ENCODE measurements at regions not wholly inside any gene's neighbourhood (a gene's known extent, or its start where the extent isn't known, plus 50 kb on each side); places are given as distances from the start of the nearest gene placed in this dataset.

GRCh38 chr6:22349051-22349450, 52.2 kb upstream of the PRL start:
- in situ Hi-C loops (cut with HindIII; ENCODE audit: low pct_unique_long_range_greater_than_20kb, low sequenced_read_pairs), result no loop called here
- no peak for DNase-seq (ENCODE audit: low read depth in 1 of 2, low spot score in 1 of 2)
- TF ChIP-seq JUND (IDR thresholded peaks at IDR 0.05; ENCODE audit: low read depth), result no peak

DNA sequence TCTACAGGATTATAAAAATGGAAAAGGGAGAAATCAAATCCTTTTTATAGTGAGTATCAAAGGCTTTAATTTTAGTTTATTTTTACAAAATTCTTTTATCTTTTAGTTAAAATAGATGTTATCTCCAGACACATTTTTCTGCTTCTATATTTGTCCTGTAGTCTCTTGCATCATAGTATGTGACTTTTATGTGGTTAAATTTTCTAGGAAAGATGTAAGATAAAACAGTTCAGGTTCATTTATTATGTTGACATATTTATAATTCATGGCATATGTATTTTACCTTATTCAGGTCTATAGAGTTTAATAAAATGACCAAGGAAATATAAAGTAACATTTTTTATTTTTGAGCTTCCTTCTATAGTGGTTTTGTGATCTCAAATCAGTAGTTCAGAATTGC, 52.7 kb upstream of the PRL start:
- DNase-seq (ENCODE audit: low read depth in 1 of 2, low spot score in 1 of 2), result no peak
- no peak for TF ChIP-seq JUND (IDR thresholded peaks at IDR 0.05; ENCODE audit: low read depth)
- in situ Hi-C loops (cut with HindIII; ENCODE audit: low pct_unique_long_range_greater_than_20kb, low sequenced_read_pairs), result no loop called here

DNA sequence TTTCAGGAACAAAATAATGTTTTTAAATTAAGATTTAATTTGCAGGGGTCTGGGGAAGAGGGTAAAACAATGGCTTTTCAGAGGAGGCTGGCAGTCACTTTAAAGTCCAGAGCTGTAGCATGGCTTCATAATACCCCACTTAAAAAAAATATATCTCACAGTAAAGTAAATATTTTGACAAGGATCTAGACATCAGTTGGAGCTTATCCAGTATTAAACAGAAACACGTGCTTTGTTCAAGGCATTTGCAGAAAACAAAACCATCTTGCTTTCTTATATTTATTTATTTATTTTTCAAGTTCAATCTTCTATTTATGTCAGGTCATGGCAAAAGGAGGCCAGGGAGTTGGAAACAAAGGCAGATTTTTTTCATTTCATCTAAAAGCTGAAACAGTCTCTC, 53.3 kb upstream of the PRL start:
- TF ChIP-seq JUND (IDR thresholded peaks at IDR 0.05; ENCODE audit: low read depth), result no peak
- in situ Hi-C loops (cut with HindIII; ENCODE audit: low pct_unique_long_range_greater_than_20kb, low sequenced_read_pairs), result no loop called here
- DNase-seq (ENCODE audit: low read depth in 1 of 2, low spot score in 1 of 2), result no peak

DNA sequence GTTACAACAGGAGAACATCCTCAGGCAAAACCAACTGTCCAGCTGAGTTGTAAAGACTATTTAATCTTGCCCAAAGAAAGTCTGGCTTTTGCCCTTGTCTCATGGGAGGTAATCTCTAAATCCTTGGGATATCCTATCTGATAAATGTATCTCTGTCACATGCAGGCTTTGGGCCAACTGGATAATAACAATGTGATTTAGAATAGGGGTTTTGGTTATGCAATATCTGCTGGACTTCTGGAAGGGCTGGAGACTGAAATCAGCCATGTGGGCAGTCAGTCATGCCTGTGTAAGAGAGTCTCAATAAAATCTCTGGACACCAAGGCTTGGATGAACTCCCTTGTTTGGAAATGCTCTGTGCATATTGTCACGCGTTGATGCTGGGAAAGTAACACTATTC, 56.3 kb upstream of the PRL start:
- no peak for DNase-seq (ENCODE audit: low read depth in 1 of 2, low spot score in 1 of 2)
- in situ Hi-C loops (cut with HindIII; ENCODE audit: low pct_unique_long_range_greater_than_20kb, low sequenced_read_pairs), result no loop called here
- no peak for TF ChIP-seq JUND (IDR thresholded peaks at IDR 0.05; ENCODE audit: low read depth)

- TF ChIP-seq JUND (IDR thresholded peaks at IDR 0.05; ENCODE audit: low read depth), result no peak
- in situ Hi-C loops (cut with HindIII; ENCODE audit: low pct_unique_long_range_greater_than_20kb, low sequenced_read_pairs), result no loop called here
- no peak for DNase-seq (ENCODE audit: low read depth in 1 of 2, low spot score in 1 of 2)
These were observed 59.6 kb upstream of the PRL start for GRCh38 chr6:22356362-22356940.

DNA sequence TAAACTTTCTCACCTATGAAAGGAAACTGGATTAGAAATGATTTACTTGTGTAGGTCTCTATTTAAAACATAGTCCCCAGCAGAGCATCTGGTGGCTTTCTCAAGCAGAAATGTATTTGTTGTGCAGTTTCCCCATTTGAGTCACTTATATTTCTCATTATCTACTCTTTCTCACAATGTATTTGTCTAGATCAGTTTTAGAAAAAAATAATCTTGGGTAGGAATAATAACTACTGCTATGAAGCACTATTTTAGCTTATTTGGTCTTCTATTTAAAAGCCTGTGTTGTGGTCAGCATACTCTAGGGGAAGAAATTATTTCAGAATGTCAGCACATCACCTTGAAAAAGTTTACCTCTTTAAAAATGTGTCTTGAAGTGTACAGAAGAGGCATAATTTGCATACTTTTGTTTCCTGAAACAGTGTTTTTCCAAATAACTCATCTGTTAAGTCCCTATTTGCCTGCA, 60.9 kb upstream of the PRL start:
- in situ Hi-C loops (cut with HindIII; ENCODE audit: low pct_unique_long_range_greater_than_20kb, low sequenced_read_pairs), result no loop called here
- no peak for DNase-seq (ENCODE audit: low read depth in 1 of 2, low spot score in 1 of 2)
- no peak for TF ChIP-seq JUND (IDR thresholded peaks at IDR 0.05; ENCODE audit: low read depth)

- no peak for DNase-seq (ENCODE audit: low read depth in 1 of 2, low spot score in 1 of 2)
- in situ Hi-C loops (cut with HindIII; ENCODE audit: low pct_unique_long_range_greater_than_20kb, low sequenced_read_pairs), result no loop called here
- TF ChIP-seq JUND (IDR thresholded peaks at IDR 0.05; ENCODE audit: low read depth), result no peak
These were observed 64.7 kb upstream of the PRL start for GRCh38 chr6:22361576-22361975.

DNA sequence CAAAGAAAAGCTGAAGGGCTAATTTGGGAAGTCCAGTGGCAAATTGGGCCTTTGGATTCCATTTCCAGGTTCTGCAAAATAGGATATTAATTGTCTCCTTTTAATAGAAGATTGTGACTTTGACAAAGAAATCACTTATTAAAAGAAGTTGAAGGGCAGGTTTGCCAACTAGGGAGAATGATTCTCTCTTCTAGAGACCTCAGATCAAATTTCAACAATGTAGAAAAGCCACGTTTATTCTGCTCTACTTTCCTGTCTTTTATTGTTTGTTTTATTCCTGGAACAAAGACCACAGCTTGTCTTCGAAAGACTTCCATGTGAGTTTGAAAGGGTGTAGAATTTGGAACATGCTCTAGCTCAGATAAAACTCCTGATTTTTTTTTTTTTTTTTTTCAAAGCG, 65.5 kb upstream of the PRL start:
- peak in 1 of 2 experiments; percentile 39 for DNase-seq (ENCODE audit: low read depth in 1 of 2, low spot score in 1 of 2)
- no peak for TF ChIP-seq JUND (IDR thresholded peaks at IDR 0.05; ENCODE audit: low read depth)
- in situ Hi-C loops (cut with HindIII; ENCODE audit: low pct_unique_long_range_greater_than_20kb, low sequenced_read_pairs), result no loop called here

- in situ Hi-C loops (cut with HindIII; ENCODE audit: low pct_unique_long_range_greater_than_20kb, low sequenced_read_pairs), result no loop called here
- TF ChIP-seq JUND (IDR thresholded peaks at IDR 0.05; ENCODE audit: low read depth), result peak; percentile 39; the same call in 1 of the 2 replicates
- DNase-seq (ENCODE audit: low read depth in 1 of 2, low spot score in 1 of 2), result peak in 1 of 2 experiments; percentile 89
These were observed 66.4 kb upstream of the PRL start for GRCh38 chr6:22363166-22363713.

DNA sequence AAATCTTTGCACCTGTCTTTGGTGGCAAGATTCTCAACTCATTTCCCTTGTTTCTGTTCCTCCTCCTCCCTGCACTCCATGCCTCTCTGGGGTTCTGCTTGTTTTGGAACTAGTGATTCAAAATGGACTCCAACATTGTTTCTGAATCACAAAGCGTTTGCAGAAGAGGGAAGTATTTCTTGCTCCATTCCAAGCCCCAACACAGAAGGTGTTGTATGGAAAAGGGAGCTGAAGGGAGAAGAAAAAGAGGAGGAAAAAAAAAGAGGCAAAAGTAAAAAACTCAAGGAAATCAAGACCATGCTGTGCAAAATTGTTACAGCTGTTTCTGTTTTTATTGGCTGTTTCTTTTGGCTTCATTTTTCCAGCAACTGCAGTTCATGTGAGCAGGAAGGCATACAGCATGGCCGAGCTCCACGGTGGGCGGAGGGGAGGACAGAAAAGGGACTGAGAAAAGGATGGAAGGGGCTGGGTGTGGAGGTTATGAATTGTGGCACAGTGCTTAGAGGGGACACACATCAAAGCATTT, 66.9 kb upstream of the PRL start:
- TF ChIP-seq JUND (IDR thresholded peaks at IDR 0.05; ENCODE audit: low read depth), result no peak
- in situ Hi-C loops (cut with HindIII; ENCODE audit: low pct_unique_long_range_greater_than_20kb, low sequenced_read_pairs), result no loop called here
- DNase-seq (ENCODE audit: low read depth in 1 of 2, low spot score in 1 of 2), result no peak

DNA sequence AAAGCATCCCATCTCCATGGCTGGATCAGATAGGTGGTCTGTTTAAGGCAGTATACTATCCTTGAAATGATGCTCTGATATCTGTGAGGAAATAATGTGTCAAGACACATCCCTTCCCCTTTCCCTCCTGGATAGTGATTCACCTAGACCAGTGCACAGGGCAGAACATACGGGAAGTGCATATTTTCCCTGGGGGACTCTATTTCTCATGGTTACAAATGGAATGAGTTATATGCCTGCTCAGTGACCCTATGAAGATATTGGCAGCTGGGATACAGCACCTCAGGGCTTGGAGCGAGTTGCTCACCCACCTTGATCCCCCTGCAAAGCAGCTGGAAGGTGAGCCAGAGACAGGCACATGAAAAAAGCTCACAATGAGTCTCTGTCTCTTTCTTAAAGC, 67.5 kb upstream of the PRL start:
- in situ Hi-C loops (cut with HindIII; ENCODE audit: low pct_unique_long_range_greater_than_20kb, low sequenced_read_pairs), result no loop called here
- no peak for DNase-seq (ENCODE audit: low read depth in 1 of 2, low spot score in 1 of 2)
- no peak for TF ChIP-seq JUND (IDR thresholded peaks at IDR 0.05; ENCODE audit: low read depth)

DNA sequence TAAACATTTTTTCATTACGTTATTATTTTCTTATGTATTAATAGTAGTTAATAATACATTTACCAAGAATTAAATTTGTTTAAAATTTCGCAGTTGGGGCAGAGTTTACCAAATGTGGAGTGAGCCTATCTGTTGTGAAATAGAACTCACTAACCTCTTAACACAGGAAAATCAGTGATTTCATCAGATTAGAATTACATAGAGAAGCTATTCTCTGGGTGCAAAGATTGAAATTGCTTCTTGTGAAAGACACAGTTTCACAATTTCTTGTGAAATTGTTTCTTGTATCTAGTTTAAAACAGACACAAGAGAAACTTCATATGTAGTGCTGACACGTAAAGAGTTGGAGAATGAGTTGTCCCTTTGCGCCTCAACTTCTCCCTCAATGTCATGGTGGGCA, 69.4 kb upstream of the PRL start:
- no peak for TF ChIP-seq JUND (IDR thresholded peaks at IDR 0.05; ENCODE audit: low read depth)
- in situ Hi-C loops (cut with HindIII; ENCODE audit: low pct_unique_long_range_greater_than_20kb, low sequenced_read_pairs), result no loop called here
- no peak for DNase-seq (ENCODE audit: low read depth in 1 of 2, low spot score in 1 of 2)

GRCh38 chr6:22367346-22367745, 70.5 kb upstream of the PRL start:
- DNase-seq (ENCODE audit: low read depth in 1 of 2, low spot score in 1 of 2), result no peak
- in situ Hi-C loops (cut with HindIII; ENCODE audit: low pct_unique_long_range_greater_than_20kb, low sequenced_read_pairs), result no loop called here
- no peak for TF ChIP-seq JUND (IDR thresholded peaks at IDR 0.05; ENCODE audit: low read depth)

DNA sequence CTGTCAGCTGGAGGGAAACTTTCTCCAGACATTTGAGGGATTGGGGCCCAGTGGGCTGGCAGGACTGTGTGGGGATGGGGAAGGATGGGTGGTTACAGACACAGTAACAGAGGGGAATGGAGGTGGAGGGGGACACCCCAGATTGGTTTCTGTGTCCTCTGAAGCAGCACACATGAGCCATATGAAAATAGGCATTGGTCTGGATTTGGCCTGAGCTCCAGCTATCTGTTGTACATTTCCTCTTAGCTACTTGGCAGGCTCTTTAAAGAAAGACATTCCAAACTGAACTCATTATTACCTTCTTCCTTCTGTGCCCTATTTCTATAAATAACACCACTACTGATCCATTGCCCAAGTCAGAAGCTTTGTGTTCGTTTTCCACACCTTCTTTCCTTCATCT, 72.0 kb upstream of the PRL start:
- TF ChIP-seq JUND (IDR thresholded peaks at IDR 0.05; ENCODE audit: low read depth), result no peak
- in situ Hi-C loops (cut with HindIII; ENCODE audit: low pct_unique_long_range_greater_than_20kb, low sequenced_read_pairs), result no loop called here
- no peak for DNase-seq (ENCODE audit: low read depth in 1 of 2, low spot score in 1 of 2)

Measured in T47D (cell line).